GM23248 (cell line): ENCODE measurements at regions not wholly inside any gene's neighbourhood (a gene's known extent, or its start where the extent isn't known, plus 50 kb on each side); places are given as distances from the start of the nearest gene placed in this dataset.

Experiments used
- DNase-seq: peaks from one replicate; pipeline ENCODE4 v3.0.0-alpha.2; 2015
- H2AFZ ChIP-seq: fragments of 200-600 bp; sonication (generic); 2 replicates; pipeline ENCODE4 v1.6.1; 2016; ENCODE audit warnings: antibody characterized with exemption
- H3F3A ChIP-seq: fragments of 200-600 bp; sonication (generic); 2 replicates; pipeline ENCODE4 v1.6.1; 2016; ENCODE audit warnings: mild to moderate bottlenecking, antibody characterized with exemption, mixed run types; ENCODE audit not compliant: insufficient read depth
- H3K27ac ChIP-seq: fragments of 200-600 bp; sonication (generic); 2 replicates; pipeline ENCODE4 v1.5.1; 2016; ENCODE audit warnings: mild to moderate bottlenecking
- H3K27me3 ChIP-seq: fragments of 200-600 bp; sonication (generic); replicated peaks from 2 replicates; pipeline ENCODE4 v1.6.1; 2016; ENCODE audit warnings: mild to moderate bottlenecking; ENCODE audit not compliant: insufficient read depth
- H3K36me3 ChIP-seq: fragments of 200-600 bp; sonication (generic); 2 replicates; pipeline ENCODE4 v1.6.1; 2016; ENCODE audit warnings: low read depth, mild to moderate bottlenecking
- H3K4me1 ChIP-seq: fragments of 200-600 bp; sonication (generic); 2 replicates; pipeline ENCODE4 v1.6.1; 2016; ENCODE audit warnings: mild to moderate bottlenecking; ENCODE audit not compliant: insufficient read depth
- H3K4me2 ChIP-seq: fragments of 200-600 bp; sonication (generic); one replicate; pipeline ENCODE4 v1.6.1; 2016; ENCODE audit warnings: mild to moderate bottlenecking; ENCODE audit not compliant: unreplicated experiment
- H3K4me3 ChIP-seq: fragments of 200-600 bp; sonication (generic); 2 replicates; pipeline ENCODE4 v1.5.1; 2016; ENCODE audit warnings: mild to moderate bottlenecking
- H3K79me2 ChIP-seq: fragments of 200-600 bp; sonication (generic); 2 replicates; pipeline ENCODE4 v1.6.1; 2016; ENCODE audit warnings: mild to moderate bottlenecking; ENCODE audit not compliant: insufficient read depth
- H3K9ac ChIP-seq: fragments of 200-600 bp; sonication (generic); 2 replicates; pipeline ENCODE4 v1.6.1; 2016; ENCODE audit warnings: mild to moderate bottlenecking
- H3K9me2 ChIP-seq: fragments of 200-600 bp; sonication (generic); 2 replicates; pipeline ENCODE4 v1.6.1; 2016; ENCODE audit warnings: mixed run types, mild to moderate bottlenecking, moderate library complexity; ENCODE audit not compliant: insufficient read depth
- H3K9me3 ChIP-seq: fragments of 200-600 bp; sonication (generic); one replicate; pipeline ENCODE4 v1.6.1; 2017; ENCODE audit warnings: low read depth
- H4K20me1 ChIP-seq: fragments of 200-600 bp; sonication (generic); 2 replicates; pipeline ENCODE4 v1.6.0; 2016; ENCODE audit not compliant: insufficient read depth
- EZH2 ChIP-seq: fragments of 200-600 bp; sonication (generic); IDR thresholded peaks from 2 replicates; pipeline ENCODE4 v1.6.1; 2018; ENCODE audit warnings: antibody characterized with exemption, mild to moderate bottlenecking; ENCODE audit not compliant: insufficient read depth, poor library complexity, severe bottlenecking
- EZH2phosphoT487 ChIP-seq: fragments of 200-600 bp; sonication (generic); IDR thresholded peaks from 2 replicates; pipeline ENCODE4 v1.6.1; 2018; ENCODE audit warnings: antibody characterized with exemption, moderate library complexity, mild to moderate bottlenecking, low read depth; ENCODE audit not compliant: insufficient read depth
- WGBS, 2 experiments: methylation state at CpG; one replicate each; pipeline ENCODE4 v1.1.6; 2015 to 2017; ENCODE audit warnings: low lambda C conversion rate in 2 of 2, low coverage in 1 of 2; ENCODE audit errors: missing lambda C conversion rate in 2 of 2; 5-methylcytosine and 5-hydroxymethylcytosine counted together
- in situ Hi-C: fragments of 300-500 bp; cut with MboI; formaldehyde crosslinking; loops from 2 replicates; pipeline ENCODE4 v1.15.0; 2020

- no peaks in the 10 kb centered on the region for H3K27me3 ChIP-seq
- no peak overlapping the region for H3K4me3 ChIP-seq
- no peak overlapping the region for H3K27ac ChIP-seq
- in situ Hi-C loops = no loop called here
- H3K79me2 ChIP-seq = no peaks in the 10 kb centered on the region
- H3K9me2 ChIP-seq = no peaks in the 10 kb centered on the region
- H3F3A ChIP-seq = no peaks in the 10 kb centered on the region
- 0 out of 2 replicates have a peak overlapping the region, but pooled peaks have one; percentile 39 for H2AFZ ChIP-seq
- H4K20me1 ChIP-seq = no peaks in the 10 kb centered on the region
- no peak for TF ChIP-seq EZH2phosphoT487
- TF ChIP-seq EZH2 = no peak
- H3K36me3 ChIP-seq = no peaks in the 10 kb centered on the region
- H3K4me2 ChIP-seq = no peak overlapping the region
- peaks cover 22% of the 10 kb centered on the region; the same call in 1 of the 2 replicates for H3K4me1 ChIP-seq
- H3K9me3 ChIP-seq = no peaks in the 10 kb centered on the region
- H3K9ac ChIP-seq = no peak overlapping the region
- peak; percentile 85 for DNase-seq
- 5 to 10% methylated on average over 3 of the region's 3 CpGs for WGBS, 2 experiments
Observed at GRCh38 chr16:50497592-50497991, 50.6 kb upstream of the NKD1 start.

DNA sequence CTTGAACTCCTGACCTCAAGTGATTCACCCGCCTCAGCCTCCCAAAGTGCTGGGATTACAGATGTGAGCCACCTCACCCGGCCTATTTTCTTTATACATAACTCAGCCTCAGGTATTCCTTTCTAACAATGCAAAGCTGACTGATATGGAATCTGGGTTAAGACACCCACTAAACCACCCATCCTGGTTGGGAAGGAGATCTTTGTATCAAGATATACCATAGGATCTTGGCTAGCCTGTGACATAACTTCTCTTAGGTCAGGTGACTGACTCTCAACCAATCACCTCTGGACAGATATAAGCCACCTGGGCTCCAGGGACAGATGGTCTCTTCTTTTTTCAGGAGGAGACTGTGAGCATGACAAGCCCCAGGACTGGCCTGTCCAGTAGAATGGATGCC lies 51.2 kb upstream of the NKD1 start:
- peaks cover 22% of the 10 kb centered on the region; the same call in 1 of the 2 replicates for H3K4me1 ChIP-seq
- WGBS, 2 experiments = 49 to 71% methylated on average over 2 of the region's 2 CpGs
- H2AFZ ChIP-seq = 0 out of 2 replicates have a peak overlapping the region, but pooled peaks have one; percentile 39
- H4K20me1 ChIP-seq = no peaks in the 10 kb centered on the region
- H3K27ac ChIP-seq = no peak overlapping the region
- no peaks in the 10 kb centered on the region for H3K9me2 ChIP-seq
- no peaks in the 10 kb centered on the region for H3K79me2 ChIP-seq
- H3F3A ChIP-seq = no peaks in the 10 kb centered on the region
- H3K9ac ChIP-seq = no peak overlapping the region
- in situ Hi-C loops = no loop called here
- no peaks in the 10 kb centered on the region for H3K27me3 ChIP-seq
- TF ChIP-seq EZH2phosphoT487 (no peak), EZH2 (no peak)
- no peaks in the 10 kb centered on the region for H3K9me3 ChIP-seq
- peak; percentile 25 for DNase-seq
- no peak overlapping the region for H3K4me2 ChIP-seq
- H3K4me3 ChIP-seq = no peak overlapping the region
- H3K36me3 ChIP-seq = no peaks in the 10 kb centered on the region

DNA sequence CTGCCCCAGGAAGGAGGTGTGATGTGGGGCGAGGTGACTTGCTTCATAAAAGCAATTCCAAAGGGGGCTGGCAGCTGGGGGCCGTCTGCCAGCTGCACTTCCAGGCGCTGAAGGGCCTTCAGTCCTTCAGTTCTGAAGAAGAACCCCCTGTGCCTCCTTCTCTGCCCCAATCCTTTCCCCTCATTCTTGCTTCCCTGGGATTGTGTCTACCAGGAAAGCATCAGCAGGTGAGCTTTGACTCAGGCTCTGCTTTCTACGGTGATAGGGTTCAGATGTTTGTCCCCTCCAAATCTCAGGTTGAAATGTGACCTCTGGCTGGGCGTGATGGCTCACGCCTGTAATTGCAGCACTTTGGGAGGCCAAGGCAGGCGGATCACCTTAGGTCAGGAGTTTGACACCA lies 52.5 kb upstream of the NKD1 start:
- Histone ChIP-seq H3F3A (no peaks in the 10 kb centered on the region), H3K9ac (no peak overlapping the region), H2AFZ (no peak overlapping the region), H3K9me2 (no peaks in the 10 kb centered on the region), H4K20me1 (no peaks in the 10 kb centered on the region), H3K36me3 (no peaks in the 10 kb centered on the region), H3K27me3 (no peaks in the 10 kb centered on the region), H3K79me2 (no peaks in the 10 kb centered on the region), H3K4me1 (peaks cover 22% of the 10 kb centered on the region; the same call in 1 of the 2 replicates), H3K9me3 (no peaks in the 10 kb centered on the region), H3K27ac (no peak overlapping the region), H3K4me2 (no peak overlapping the region), H3K4me3 (no peak overlapping the region)
- no peak for DNase-seq
- in situ Hi-C loops = no loop called here
- WGBS, 2 experiments = 94% methylated on average over 7 of the region's 7 CpGs
- TF ChIP-seq EZH2phosphoT487 = no peak

DNA sequence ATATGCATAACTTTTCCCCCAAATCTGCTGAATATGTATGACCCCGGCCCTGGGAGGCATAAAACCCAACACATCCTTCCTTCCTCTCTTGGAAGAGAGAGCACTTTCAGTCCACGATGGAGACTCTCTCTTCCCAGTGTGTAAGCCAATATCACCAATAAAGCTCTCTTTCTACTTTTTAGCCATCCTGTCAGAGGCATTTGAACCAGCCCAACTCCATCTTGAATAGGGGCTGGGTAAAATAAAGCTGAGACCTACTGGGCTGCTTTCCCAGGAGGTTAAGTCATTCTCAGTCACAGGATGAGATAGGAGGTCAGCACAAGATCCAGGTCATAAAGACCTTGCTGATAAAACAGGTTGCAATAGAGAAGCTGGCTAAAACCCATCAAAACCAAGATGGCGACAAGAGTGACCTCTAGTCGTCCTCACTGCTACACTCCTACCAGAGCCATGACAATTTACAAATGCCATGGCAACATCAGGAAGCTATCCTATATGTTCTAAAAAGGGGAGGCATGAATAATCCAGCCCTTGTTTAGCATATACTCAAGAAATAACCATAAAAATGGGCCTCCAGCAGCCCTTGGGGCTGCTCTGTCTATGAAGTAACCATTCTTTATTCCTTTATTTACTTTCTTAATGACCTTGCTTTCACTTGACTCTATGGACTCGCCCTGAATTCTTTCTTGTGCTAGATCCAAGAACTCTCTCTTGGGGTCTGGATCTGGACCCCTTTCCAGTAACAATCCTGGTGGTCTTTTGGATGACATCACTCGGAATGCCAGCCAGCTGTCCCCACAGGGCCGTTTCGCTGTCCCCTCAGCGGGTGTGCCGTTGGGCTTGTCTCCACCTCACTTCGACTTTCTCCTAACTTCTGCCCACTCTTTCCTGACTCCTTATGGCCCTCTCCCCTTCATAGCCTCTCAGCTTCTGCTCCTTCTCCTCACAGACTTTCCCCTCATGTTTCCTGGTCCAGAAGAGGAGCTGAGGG lies 53.4 kb upstream of the NKD1 start:
- DNase-seq = no peak
- H2AFZ ChIP-seq = no peak overlapping the region
- H3K4me2 ChIP-seq = no peak overlapping the region
- H3K9me2 ChIP-seq = no peaks in the 10 kb centered on the region
- H3K36me3 ChIP-seq = no peaks in the 10 kb centered on the region
- H3K27ac ChIP-seq = no peak overlapping the region
- H3K9me3 ChIP-seq = no peaks in the 10 kb centered on the region
- H3F3A ChIP-seq = no peaks in the 10 kb centered on the region
- no peak for TF ChIP-seq EZH2
- no peak for TF ChIP-seq EZH2phosphoT487
- no peak overlapping the region for H3K4me3 ChIP-seq
- H3K27me3 ChIP-seq = no peaks in the 10 kb centered on the region
- in situ Hi-C loops = no loop called here
- H3K9ac ChIP-seq = no peak overlapping the region
- 82 to 85% methylated on average over 11 of the region's 11 CpGs for WGBS, 2 experiments
- no peaks in the 10 kb centered on the region for H3K79me2 ChIP-seq
- no peaks in the 10 kb centered on the region for H4K20me1 ChIP-seq
- H3K4me1 ChIP-seq = peaks cover 22% of the 10 kb centered on the region; the same call in 1 of the 2 replicates
